A549 (cell line): ENCODE measurements at regions not wholly inside any gene's neighbourhood (a gene's known extent, or its start where the extent isn't known, plus 50 kb on each side); places are given as distances from the start of the nearest gene placed in this dataset.

Experiments
- CEBPB ChIP-seq, 2 experiments: fragments of >200 bp in 1 of 2; sonication (Bioruptor Twin) in 1 of 2; formaldehyde crosslinking in 1 of 2; IDR thresholded peaks; 2 replicates each; pipeline ENCODE4 v1.6.1; 2012 to 2016
- HOXB13 ChIP-seq: fragments of 250-450 bp; sonication (Bioruptor Pico); IDR thresholded peaks from 2 replicates; pipeline ENCODE4 v1.5.0; 2020; ENCODE audit warnings: low read depth, mild to moderate bottlenecking, moderate library complexity
- JUNB ChIP-seq: fragments of >200 bp; sonication (Bioruptor Twin); formaldehyde crosslinking; IDR thresholded peaks from 2 replicates; pipeline ENCODE4 v1.6.1; 2016
- MAZ ChIP-seq: fragments of 150-350 bp; IDR thresholded peaks from 2 replicates; pipeline ENCODE4 v1.6.1; 2014; ENCODE audit warnings: antibody characterized with exemption, low read depth, low read length, borderline replicate concordance
- POLR2A ChIP-seq: IDR thresholded peaks from 2 replicates; pipeline ENCODE4 v1.6.1; 2012; ENCODE audit warnings: mild to moderate bottlenecking, low read length
- TF ChIP-seq, protein P1 (sequence below): fragments of >200 bp; sonication (Bioruptor Twin); formaldehyde crosslinking; IDR thresholded peaks from 3 replicates; pipeline ENCODE4 v1.5.1; 2016
- TF ChIP-seq, protein P2 (sequence below): fragments of 150-350 bp; IDR thresholded peaks from 2 replicates; pipeline ENCODE4 v1.6.1; 2014; ENCODE audit warnings: low read depth, mild to moderate bottlenecking, low read length
- TF ChIP-seq, protein P3 (sequence below): IDR thresholded peaks from 2 replicates; pipeline ENCODE4 v1.6.1; 2012

DNA sequence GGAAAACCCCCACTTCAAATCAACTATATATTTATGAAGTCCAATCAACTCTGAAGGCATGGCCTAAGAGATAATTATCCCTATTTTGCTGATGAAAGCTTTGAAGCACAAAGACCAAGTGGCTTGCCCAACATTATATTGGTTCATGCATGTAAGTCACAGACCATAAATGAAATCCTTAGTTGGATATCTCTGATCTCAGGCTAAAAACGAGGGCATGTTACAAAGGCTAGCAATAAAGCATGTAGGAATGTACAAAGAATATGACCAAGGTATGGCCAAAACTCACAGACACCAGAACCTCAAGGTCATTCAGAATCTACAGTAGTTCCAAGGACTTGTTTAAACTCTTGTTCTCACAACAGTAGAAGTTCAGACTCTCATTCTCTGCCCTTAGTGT, 100.2 kb upstream of the SESN3 start:
- TF ChIP-seq, protein P1, sequence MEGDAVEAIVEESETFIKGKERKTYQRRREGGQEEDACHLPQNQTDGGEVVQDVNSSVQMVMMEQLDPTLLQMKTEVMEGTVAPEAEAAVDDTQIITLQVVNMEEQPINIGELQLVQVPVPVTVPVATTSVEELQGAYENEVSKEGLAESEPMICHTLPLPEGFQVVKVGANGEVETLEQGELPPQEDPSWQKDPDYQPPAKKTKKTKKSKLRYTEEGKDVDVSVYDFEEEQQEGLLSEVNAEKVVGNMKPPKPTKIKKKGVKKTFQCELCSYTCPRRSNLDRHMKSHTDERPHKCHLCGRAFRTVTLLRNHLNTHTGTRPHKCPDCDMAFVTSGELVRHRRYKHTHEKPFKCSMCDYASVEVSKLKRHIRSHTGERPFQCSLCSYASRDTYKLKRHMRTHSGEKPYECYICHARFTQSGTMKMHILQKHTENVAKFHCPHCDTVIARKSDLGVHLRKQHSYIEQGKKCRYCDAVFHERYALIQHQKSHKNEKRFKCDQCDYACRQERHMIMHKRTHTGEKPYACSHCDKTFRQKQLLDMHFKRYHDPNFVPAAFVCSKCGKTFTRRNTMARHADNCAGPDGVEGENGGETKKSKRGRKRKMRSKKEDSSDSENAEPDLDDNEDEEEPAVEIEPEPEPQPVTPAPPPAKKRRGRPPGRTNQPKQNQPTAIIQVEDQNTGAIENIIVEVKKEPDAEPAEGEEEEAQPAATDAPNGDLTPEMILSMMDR, result no peak
- TF ChIP-seq POLR2A, result no peak
- no peak for TF ChIP-seq JUNB
- no peak for TF ChIP-seq MAZ
- TF ChIP-seq, protein P2, sequence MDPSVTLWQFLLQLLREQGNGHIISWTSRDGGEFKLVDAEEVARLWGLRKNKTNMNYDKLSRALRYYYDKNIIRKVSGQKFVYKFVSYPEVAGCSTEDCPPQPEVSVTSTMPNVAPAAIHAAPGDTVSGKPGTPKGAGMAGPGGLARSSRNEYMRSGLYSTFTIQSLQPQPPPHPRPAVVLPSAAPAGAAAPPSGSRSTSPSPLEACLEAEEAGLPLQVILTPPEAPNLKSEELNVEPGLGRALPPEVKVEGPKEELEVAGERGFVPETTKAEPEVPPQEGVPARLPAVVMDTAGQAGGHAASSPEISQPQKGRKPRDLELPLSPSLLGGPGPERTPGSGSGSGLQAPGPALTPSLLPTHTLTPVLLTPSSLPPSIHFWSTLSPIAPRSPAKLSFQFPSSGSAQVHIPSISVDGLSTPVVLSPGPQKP, result no peak
- TF ChIP-seq, protein P3, sequence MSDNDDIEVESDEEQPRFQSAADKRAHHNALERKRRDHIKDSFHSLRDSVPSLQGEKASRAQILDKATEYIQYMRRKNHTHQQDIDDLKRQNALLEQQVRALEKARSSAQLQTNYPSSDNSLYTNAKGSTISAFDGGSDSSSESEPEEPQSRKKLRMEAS, result no peak
- no peak for TF ChIP-seq CEBPB (IDR thresholded peaks at IDR 0.05)
- TF ChIP-seq HOXB13 (CRISPR knock-in tag), result no peak
